ENCODE measurements at regions not wholly inside any gene's neighbourhood (a gene's known extent, or its start where the extent isn't known, plus 50 kb on each side); places are given as distances from the start of the nearest gene placed in this dataset.
"Not testable (repeated sequence)": the region's sequence is repeated elsewhere in the genome, so short reads cannot be mapped to it uniquely, and the experiment has no call there.

GRCh38 chr3:130569461-130570365 lies 52.7 kb downstream of the COL6A6 start:
- DNase-seq = no peak

DNA sequence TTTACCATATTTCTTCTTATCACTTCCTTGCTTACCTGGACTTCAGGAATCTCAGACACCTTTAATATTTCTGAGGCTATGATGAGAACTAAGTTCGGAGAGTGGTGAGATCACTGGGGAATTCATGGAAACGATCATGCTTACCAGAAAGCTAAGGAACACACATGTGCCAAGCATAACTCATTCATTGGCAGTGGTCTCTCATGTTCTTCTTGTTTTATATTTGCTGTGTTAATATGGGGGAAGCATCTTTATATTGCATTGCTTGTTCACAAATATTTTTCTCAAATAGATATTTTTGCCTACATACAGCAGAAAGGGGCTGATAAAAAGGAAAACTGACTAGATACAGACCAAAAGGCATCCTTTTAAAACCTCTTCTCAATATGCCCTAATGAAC lies 55.8 kb downstream of the COL6A6 start:
- no peak for DNase-seq

GRCh38 chr3:130576375-130577266 lies 59.6 kb downstream of the COL6A6 start:
- DNase-seq = no peak

DNA sequence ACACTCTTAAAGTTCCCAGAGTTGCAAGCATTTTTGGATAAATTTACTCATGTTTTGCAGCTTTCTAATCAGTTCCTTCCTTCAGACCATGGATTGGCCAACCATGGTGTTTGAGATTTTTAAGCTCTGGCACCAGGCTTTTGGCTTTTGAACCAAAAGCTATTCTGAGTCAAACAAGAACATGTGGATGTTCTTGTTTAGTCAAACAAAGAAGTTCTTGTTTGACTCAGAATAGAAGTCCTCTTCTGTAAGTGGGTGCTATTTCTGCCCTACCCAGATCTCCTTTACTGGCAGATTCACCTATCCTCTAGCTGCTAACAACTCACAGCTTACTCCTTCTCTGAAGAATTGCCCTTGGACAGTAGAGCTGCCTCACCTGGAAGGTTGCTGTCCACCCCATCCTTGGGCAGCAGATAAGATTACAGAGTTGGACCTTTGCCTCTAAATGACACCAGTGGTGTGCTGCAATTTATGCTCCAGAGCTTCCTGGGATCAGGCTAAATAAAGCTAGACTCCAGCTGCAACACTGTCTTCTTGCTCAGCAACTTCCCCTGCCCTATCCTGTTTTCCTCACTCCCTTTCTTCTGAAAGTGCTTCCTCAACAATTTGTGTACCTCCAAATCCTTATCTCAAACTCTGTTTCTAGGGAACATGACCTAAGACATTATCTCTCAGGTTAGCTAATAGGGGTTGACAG lies 65.6 kb downstream of the COL6A6 start:
- DNase-seq = no peak

DNA sequence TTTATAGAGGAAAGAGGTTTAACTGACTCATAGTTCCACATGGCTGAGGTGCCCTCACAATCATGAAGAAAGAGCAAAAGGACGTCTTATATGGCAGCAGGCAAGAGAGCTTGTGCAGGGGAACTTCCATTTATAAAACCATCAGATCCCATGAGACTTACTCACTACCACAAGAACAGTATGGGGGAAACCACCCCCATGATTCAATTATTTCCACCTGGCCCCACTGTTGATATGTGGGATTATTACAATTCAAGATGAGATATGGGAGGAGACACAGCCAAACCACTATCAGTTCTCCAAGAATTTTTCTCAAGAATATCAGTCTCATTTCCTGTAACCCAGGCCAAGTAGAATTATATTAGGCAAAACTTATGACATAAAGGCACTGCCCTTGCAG lies 77.8 kb downstream of the COL6A6 start:
- not testable (repeated sequence) for DNase-seq

- no peak for DNase-seq
Observed at GRCh38 chr3:130596484-130596883, 79.5 kb downstream of the COL6A6 start.

DNA sequence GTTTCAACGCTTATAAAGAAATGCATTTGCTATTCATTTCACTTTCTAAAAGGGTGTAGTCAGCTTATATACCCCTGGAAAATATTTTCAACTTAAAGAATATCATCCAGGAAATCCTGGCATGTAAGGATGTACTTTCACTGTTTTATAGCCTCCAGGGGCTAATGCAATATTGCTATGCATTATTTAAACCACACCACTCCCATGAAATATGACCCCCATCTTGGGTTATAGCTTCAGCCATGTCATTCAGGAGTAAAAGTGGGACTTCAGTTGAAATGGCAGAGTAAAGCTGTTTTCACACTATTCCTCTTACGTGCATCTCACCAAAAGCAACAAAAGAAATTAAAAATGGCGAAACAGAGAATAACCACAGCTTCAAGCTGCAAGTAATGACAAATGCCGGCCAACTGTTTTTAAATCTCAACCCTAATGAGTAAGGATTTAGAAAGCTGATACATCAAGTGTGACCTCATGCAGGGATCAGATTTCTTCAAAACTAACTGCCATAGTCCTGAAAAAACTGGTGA lies 84.5 kb downstream of the COL6A6 start:
- no peak for DNase-seq

DNA sequence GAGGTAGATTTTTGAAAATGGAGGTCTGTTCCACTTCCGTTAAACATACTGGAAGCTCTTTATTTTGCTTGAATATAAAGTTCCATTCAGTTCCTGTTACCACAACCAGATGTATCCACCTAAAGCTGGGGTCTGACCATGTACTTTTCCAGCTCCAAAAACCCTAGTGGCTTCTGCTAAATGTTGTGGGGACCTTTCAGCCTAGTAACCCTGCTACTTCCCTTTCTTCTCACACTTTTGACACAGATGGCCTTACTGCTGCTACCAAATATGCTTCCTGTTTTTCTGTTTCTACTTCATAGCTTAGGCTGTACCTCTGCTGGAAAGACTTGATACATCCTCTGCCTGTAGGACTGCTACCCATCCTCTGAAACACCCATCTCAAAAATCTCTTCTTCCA lies 87.8 kb downstream of the COL6A6 start:
- peak; percentile 95 for DNase-seq

DNA sequence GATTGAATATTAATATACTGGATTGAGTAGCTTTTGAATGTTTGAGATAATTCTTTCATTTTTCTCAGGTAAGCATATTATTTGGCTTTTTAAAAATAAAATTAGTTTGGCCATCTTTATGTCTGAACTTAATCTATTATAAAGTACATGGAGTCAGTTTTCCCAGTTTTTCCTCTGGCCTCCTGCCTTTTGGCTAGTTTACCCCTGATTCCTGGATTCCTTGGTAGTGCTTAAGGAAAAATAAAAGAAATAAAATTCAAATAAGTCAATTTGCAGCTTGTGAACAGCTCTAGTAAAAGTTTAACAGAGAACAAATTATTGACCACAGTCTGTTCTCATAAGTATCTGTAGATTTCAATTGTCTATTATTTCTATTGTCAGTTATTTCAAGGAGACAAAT lies 89.4 kb downstream of the COL6A6 start:
- no peak for DNase-seq

GRCh38 chr3:130607553-130608154 lies 90.7 kb downstream of the COL6A6 start:
- no peak for DNase-seq

DNA sequence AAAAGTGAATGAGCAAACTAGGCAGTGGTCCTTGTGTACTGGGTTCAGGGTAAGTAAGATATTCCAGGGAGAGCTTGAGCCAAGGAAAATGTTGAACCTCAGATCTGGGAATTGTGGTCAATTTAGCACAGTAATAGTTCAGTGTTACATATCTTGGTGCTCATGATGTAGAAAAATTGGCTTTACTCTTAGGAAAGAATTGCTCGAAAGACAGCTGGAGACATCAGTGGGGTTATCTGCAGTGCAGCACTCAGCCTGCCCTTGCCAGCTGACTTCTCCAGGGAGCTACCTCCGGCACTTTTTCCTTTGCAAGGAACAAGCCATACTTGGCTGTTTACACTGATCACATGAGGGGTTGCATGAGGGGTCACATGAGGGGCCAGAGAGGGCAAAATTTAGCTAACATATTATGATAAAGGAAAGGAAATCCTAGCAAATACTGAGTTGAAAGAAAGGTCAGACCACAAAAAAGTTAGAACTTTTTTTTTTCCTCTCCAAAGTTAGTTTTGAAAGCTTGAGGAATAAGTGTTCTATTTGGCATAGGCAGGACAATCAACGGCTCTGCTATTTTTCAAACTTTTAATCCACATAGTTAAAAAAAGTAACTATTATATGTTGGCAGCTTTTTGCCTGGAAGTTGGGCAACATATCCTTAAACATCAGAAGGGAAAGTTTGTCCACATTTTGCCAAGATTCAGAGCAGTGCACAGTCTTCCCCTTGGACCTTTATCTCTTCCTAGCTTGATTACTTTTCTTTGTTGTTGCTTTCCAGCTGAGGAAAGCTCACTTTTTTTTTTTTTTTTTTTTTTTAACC lies 92.4 kb downstream of the COL6A6 start:
- DNase-seq = no peak

- no peak for DNase-seq
Observed at GRCh38 chr3:130619196-130619595, 102.2 kb downstream of the COL6A6 start.

DNA sequence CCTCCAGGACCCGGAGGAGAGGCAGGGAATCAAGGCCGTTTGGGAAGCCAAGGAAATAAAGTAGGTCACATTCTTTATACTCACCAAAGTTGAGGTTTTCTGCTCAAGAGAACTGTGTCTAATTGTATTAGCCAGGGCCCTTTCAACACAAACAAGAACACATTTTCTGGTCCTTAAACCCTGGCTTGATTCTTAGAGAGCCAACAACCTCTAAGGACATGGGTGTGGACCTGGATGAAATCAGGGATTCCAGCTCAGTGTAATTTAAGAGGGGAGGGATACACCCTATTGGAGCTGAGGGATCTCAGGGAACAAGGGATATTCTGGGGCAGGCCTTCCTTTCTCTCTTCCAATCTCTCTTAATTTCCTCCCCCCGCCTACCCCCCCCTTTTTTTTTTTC lies 104.8 kb downstream of the COL6A6 start:
- no peak for DNase-seq

GRCh38 chr3:130626049-130626448 lies 109.1 kb downstream of the COL6A6 start:
- no peak for DNase-seq

DNA sequence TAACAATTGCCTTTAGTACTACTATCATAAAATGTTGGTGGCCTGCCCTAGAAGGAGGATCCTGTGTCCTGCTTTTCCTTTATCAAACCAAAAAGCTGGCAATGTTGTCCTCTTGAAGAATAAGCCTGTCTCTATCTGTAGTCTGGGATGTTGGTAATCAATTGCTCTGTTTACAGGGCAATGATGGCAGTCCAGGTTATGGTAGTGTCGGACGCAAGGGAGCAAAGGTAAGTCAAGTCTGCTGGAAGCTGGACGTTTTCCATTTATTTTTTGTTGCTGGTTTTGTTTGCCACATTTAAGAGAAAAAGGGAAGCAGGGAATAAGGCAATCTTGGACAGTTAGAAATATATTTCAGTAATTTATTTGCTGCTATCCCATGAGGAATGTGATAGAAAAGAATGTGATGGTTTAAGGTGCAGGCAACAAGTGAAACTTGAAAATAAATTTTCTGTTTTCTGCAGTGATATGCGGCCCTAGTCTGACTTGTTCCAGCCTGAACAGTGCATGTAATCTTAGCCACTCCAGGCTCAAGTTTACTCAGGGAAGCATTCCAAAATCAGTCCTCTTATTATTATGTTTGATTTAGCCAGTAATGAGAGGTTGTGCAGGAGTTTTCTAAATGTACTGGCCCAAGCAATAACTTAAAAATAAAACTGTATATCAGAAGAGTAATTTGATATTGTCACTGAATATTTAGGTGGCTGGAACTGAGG lies 110.3 kb downstream of the COL6A6 start:
- no peak for DNase-seq

- DNase-seq = no peak
Observed at GRCh38 chr3:130627882-130628281, 110.9 kb downstream of the COL6A6 start.
